ENCODE measurements at regions not wholly inside any gene's neighbourhood (a gene's known extent, or its start where the extent isn't known, plus 50 kb on each side); places are given as distances from the start of the nearest gene placed in this dataset.

- DNase-seq (no peak), ATAC-seq (no peak)
- Histone ChIP-seq H3K27ac (ENCODE audit: low read depth, low read length) (no peak overlapping the region), H3K27me3 (ENCODE audit: control insufficient read depth in 2 of 2, insufficient read depth in 2 of 2, low read length in 2 of 2) (no peaks in the 10 kb centered on the region), H3K9me3 (ENCODE audit: control insufficient read depth in 2 of 3, low read length in 3 of 3) (no peaks in the 10 kb centered on the region), H3K4me1 (ENCODE audit: control insufficient read depth in 2 of 2, insufficient read depth in 2 of 2, low read length in 2 of 2) (no peaks in the 10 kb centered on the region), H3K4me3 (ENCODE audit: low read length) (no peak overlapping the region), H3K36me3 (ENCODE audit: control insufficient read depth in 2 of 3, insufficient read depth in 3 of 3, low read length in 3 of 3) (no peaks in the 10 kb centered on the region)
- POLR2A ChIA-PET: no interaction called here
- intact Hi-C loops (cut with micrococcal nuclease): no loop called here
- CTCF ChIA-PET: no interaction called here
- Mint-ChIP-seq H3K27ac (no peak overlapping the region), H3K36me3 (no peaks in the 10 kb centered on the region), H3K4me1 (no peaks in the 10 kb centered on the region), H3K9me3 (peaks cover 0 to 21% (median 3%) of the 10 kb centered on the region in 11 donors), H3K4me3 (no peak overlapping the region), H3K27me3 (no peaks in the 10 kb centered on the region)
Observed at GRCh38 chr6:74588094-74588832, 617.6 kb downstream of the COL12A1 start.

DNA sequence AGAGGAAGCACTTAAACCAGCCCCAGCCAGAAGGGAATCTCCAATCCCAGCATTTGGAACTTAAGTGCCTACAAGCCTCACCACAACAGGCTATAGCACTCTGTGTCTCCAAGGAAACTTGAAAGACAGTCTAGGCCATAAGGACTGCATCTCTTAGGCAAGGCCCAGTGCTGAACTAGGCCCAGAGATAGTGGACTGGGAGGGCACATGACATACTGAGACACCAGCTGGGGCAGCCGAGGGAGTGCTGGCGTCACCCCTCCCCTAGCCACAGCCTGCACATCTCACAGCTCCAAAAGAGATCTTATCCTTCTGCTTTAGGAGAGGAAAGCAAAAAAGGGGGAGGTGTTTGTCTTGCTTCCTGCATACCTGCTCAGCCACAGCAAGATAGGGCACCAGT lies 618.5 kb downstream of the COL12A1 start:
- Histone ChIP-seq H3K9me3 (ENCODE audit: control insufficient read depth in 2 of 3, low read length in 3 of 3) (no peaks in the 10 kb centered on the region), H3K27me3 (ENCODE audit: control insufficient read depth in 2 of 2, insufficient read depth in 2 of 2, low read length in 2 of 2) (no peaks in the 10 kb centered on the region), H3K27ac (ENCODE audit: low read depth, low read length) (no peak overlapping the region), H3K4me3 (ENCODE audit: low read length) (no peak overlapping the region), H3K36me3 (ENCODE audit: control insufficient read depth in 2 of 3, insufficient read depth in 3 of 3, low read length in 3 of 3) (no peaks in the 10 kb centered on the region), H3K4me1 (ENCODE audit: control insufficient read depth in 2 of 2, insufficient read depth in 2 of 2, low read length in 2 of 2) (no peaks in the 10 kb centered on the region)
- no peaks in the 10 kb centered on the region for H3K36me3 Mint-ChIP-seq
- no peaks in the 10 kb centered on the region for H3K4me1 Mint-ChIP-seq
- DNase-seq (no peak), ATAC-seq (no peak)
- CTCF ChIA-PET: no interaction called here
- POLR2A ChIA-PET: no interaction called here
- no peak overlapping the region for H3K4me3 Mint-ChIP-seq
- H3K27me3 Mint-ChIP-seq: no peaks in the 10 kb centered on the region
- peaks cover 0 to 15% (median 0%) of the 10 kb centered on the region in 11 donors for H3K9me3 Mint-ChIP-seq
- no peak overlapping the region for H3K27ac Mint-ChIP-seq
- intact Hi-C loops (cut with micrococcal nuclease): no loop called here

DNA sequence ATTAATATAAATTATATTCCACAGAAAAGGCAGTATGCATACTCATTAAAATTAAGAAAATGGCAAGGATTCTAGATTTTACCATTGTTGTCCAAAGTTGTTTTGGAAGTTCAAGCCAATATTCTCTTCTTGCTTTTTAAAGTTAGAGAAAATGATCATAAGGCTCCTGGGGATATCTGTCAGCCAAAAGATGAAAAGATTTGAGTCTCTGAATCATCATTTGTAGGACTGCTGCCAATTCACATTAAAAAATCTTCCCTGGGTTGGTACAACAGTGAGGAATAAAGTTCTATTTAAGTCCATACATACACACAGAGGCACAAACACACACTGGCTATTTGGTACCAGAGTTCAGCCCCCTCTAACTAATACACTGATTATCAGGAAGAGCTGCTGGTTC lies 620.1 kb downstream of the COL12A1 start:
- Histone ChIP-seq H3K9me3 (ENCODE audit: control insufficient read depth in 2 of 3, low read length in 3 of 3) (no peaks in the 10 kb centered on the region), H3K4me1 (ENCODE audit: control insufficient read depth in 2 of 2, insufficient read depth in 2 of 2, low read length in 2 of 2) (no peaks in the 10 kb centered on the region), H3K4me3 (ENCODE audit: low read length) (no peak overlapping the region), H3K36me3 (ENCODE audit: control insufficient read depth in 2 of 3, insufficient read depth in 3 of 3, low read length in 3 of 3) (no peaks in the 10 kb centered on the region), H3K27ac (ENCODE audit: low read depth, low read length) (no peak overlapping the region), H3K27me3 (ENCODE audit: control insufficient read depth in 2 of 2, insufficient read depth in 2 of 2, low read length in 2 of 2) (no peaks in the 10 kb centered on the region)
- Mint-ChIP-seq H3K4me3 (no peak overlapping the region), H3K4me1 (no peaks in the 10 kb centered on the region), H3K27me3 (no peaks in the 10 kb centered on the region), H3K9me3 (peaks cover 0 to 13% (median 0%) of the 10 kb centered on the region in 11 donors), H3K27ac (no peak overlapping the region), H3K36me3 (no peaks in the 10 kb centered on the region)
- no peak for DNase-seq
- intact Hi-C loops (cut with micrococcal nuclease): no loop called here
- ChIA-PET POLR2A (no interaction called here), CTCF (no interaction called here)
- ATAC-seq: no peak

- Histone ChIP-seq H3K4me3 (ENCODE audit: low read length) (no peak overlapping the region), H3K27me3 (ENCODE audit: control insufficient read depth in 2 of 2, insufficient read depth in 2 of 2, low read length in 2 of 2) (no peaks in the 10 kb centered on the region), H3K36me3 (ENCODE audit: control insufficient read depth in 2 of 3, insufficient read depth in 3 of 3, low read length in 3 of 3) (no peaks in the 10 kb centered on the region), H3K4me1 (ENCODE audit: control insufficient read depth in 2 of 2, insufficient read depth in 2 of 2, low read length in 2 of 2) (no peaks in the 10 kb centered on the region), H3K9me3 (ENCODE audit: control insufficient read depth in 2 of 3, low read length in 3 of 3) (no peaks in the 10 kb centered on the region), H3K27ac (ENCODE audit: low read depth, low read length) (no peak overlapping the region)
- DNase-seq (no peak), ATAC-seq (no peak)
- CTCF ChIA-PET: no interaction called here
- H3K4me1 Mint-ChIP-seq: no peaks in the 10 kb centered on the region
- POLR2A ChIA-PET: no interaction called here
- intact Hi-C loops (cut with micrococcal nuclease): no loop called here
- H3K4me3 Mint-ChIP-seq: no peak overlapping the region
- H3K27ac Mint-ChIP-seq: no peak overlapping the region
- H3K9me3 Mint-ChIP-seq: peaks cover 0 to 1% (median 0%) of the 10 kb centered on the region in 11 donors
- H3K27me3 Mint-ChIP-seq: peaks cover 0 to 4% (median 2%) of the 10 kb centered on the region in 5 donors
- H3K36me3 Mint-ChIP-seq: no peaks in the 10 kb centered on the region
Observed at GRCh38 chr6:74581681-74582080, 624.2 kb downstream of the COL12A1 start.

GRCh38 chr6:74579794-74580193 lies 626.1 kb downstream of the COL12A1 start:
- peaks cover 0 to 3% (median 0%) of the 10 kb centered on the region in 7 donors for H3K4me1 Mint-ChIP-seq
- H3K27me3 Mint-ChIP-seq: peaks cover 0 to 4% (median 2%) of the 10 kb centered on the region in 5 donors
- H3K27ac ChIP-seq (ENCODE audit: low read depth, low read length): no peak overlapping the region
- ChIA-PET CTCF (no interaction called here), POLR2A (no interaction called here)
- no peaks in the 10 kb centered on the region for H3K36me3 Mint-ChIP-seq
- ATAC-seq: no peak
- H3K9me3 ChIP-seq (ENCODE audit: control insufficient read depth in 2 of 3, low read length in 3 of 3): no peaks in the 10 kb centered on the region
- no peak overlapping the region for H3K4me3 Mint-ChIP-seq
- H3K27me3 ChIP-seq (ENCODE audit: control insufficient read depth in 2 of 2, insufficient read depth in 2 of 2, low read length in 2 of 2): no peaks in the 10 kb centered on the region
- intact Hi-C loops (cut with micrococcal nuclease): loop anchor here in 1 of 2 donors (5.0 to 10.0 kb wide), 2 partner anchors 625 to 722 kb away; partner anchors contain the start of gene COL12A1
- no peak for DNase-seq
- no peaks in the 10 kb centered on the region for H3K4me1 ChIP-seq (ENCODE audit: control insufficient read depth in 2 of 2, insufficient read depth in 2 of 2, low read length in 2 of 2)
- no peaks in the 10 kb centered on the region for H3K36me3 ChIP-seq (ENCODE audit: control insufficient read depth in 2 of 3, insufficient read depth in 3 of 3, low read length in 3 of 3)
- H3K27ac Mint-ChIP-seq: no peak overlapping the region
- H3K9me3 Mint-ChIP-seq: peaks cover 0 to 1% (median 0%) of the 10 kb centered on the region in 11 donors
- H3K4me3 ChIP-seq (ENCODE audit: low read length): no peak overlapping the region

- DNase-seq: no peak
- H3K27me3 Mint-ChIP-seq: peaks cover 0 to 4% (median 2%) of the 10 kb centered on the region in 5 donors
- CTCF ChIA-PET: no interaction called here
- no peak for ATAC-seq
- H3K4me3 ChIP-seq (ENCODE audit: low read length): no peak overlapping the region
- H3K4me1 ChIP-seq (ENCODE audit: control insufficient read depth in 2 of 2, insufficient read depth in 2 of 2, low read length in 2 of 2): no peaks in the 10 kb centered on the region
- POLR2A ChIA-PET: no interaction called here
- peaks cover 0 to 3% (median 0%) of the 10 kb centered on the region in 7 donors for H3K4me1 Mint-ChIP-seq
- no peaks in the 10 kb centered on the region for H3K36me3 Mint-ChIP-seq
- no peaks in the 10 kb centered on the region for H3K27me3 ChIP-seq (ENCODE audit: control insufficient read depth in 2 of 2, insufficient read depth in 2 of 2, low read length in 2 of 2)
- H3K27ac ChIP-seq (ENCODE audit: low read depth, low read length): no peak overlapping the region
- H3K4me3 Mint-ChIP-seq: no peak overlapping the region
- no peak overlapping the region for H3K27ac Mint-ChIP-seq
- intact Hi-C loops (cut with micrococcal nuclease): loop anchor here in 1 of 2 donors (5.0 to 10.0 kb wide), 2 partner anchors 626 to 722 kb away; partner anchors contain the start of gene COL12A1
- H3K9me3 ChIP-seq (ENCODE audit: control insufficient read depth in 2 of 3, low read length in 3 of 3): no peaks in the 10 kb centered on the region
- H3K36me3 ChIP-seq (ENCODE audit: control insufficient read depth in 2 of 3, insufficient read depth in 3 of 3, low read length in 3 of 3): no peaks in the 10 kb centered on the region
- peaks cover 0 to 1% (median 0%) of the 10 kb centered on the region in 11 donors for H3K9me3 Mint-ChIP-seq
Observed at GRCh38 chr6:74579047-74579446, 626.8 kb downstream of the COL12A1 start.

GRCh38 chr6:74578339-74578738 lies 627.5 kb downstream of the COL12A1 start:
- H3K4me1 Mint-ChIP-seq: peaks cover 0 to 3% (median 0%) of the 10 kb centered on the region in 7 donors
- Histone ChIP-seq H3K27ac (ENCODE audit: low read depth, low read length) (no peak overlapping the region), H3K27me3 (ENCODE audit: control insufficient read depth in 2 of 2, insufficient read depth in 2 of 2, low read length in 2 of 2) (no peaks in the 10 kb centered on the region), H3K4me3 (ENCODE audit: low read length) (no peak overlapping the region), H3K4me1 (ENCODE audit: control insufficient read depth in 2 of 2, insufficient read depth in 2 of 2, low read length in 2 of 2) (no peaks in the 10 kb centered on the region), H3K36me3 (ENCODE audit: control insufficient read depth in 2 of 3, insufficient read depth in 3 of 3, low read length in 3 of 3) (no peaks in the 10 kb centered on the region), H3K9me3 (ENCODE audit: control insufficient read depth in 2 of 3, low read length in 3 of 3) (no peaks in the 10 kb centered on the region)
- ChIA-PET POLR2A (no interaction called here), CTCF (no interaction called here)
- H3K36me3 Mint-ChIP-seq: no peaks in the 10 kb centered on the region
- peaks cover 0 to 4% (median 2%) of the 10 kb centered on the region in 5 donors for H3K27me3 Mint-ChIP-seq
- no peak overlapping the region for H3K4me3 Mint-ChIP-seq
- H3K27ac Mint-ChIP-seq: no peak overlapping the region
- ATAC-seq (no peak), DNase-seq (no peak)
- intact Hi-C loops (cut with micrococcal nuclease): loop anchor here in 1 of 2 donors (5.0 to 10.0 kb wide), 2 partner anchors 626 to 721 kb away; partner anchors contain the start of gene COL12A1
- peaks cover 0 to 1% (median 0%) of the 10 kb centered on the region in 11 donors for H3K9me3 Mint-ChIP-seq

Measured in naive thymus-derived CD4-positive, alpha-beta T cell (primary cell).